ENCODE measurements at regions not wholly inside any gene's neighbourhood (a gene's known extent, or its start where the extent isn't known, plus 50 kb on each side); places are given as distances from the start of the nearest gene placed in this dataset.
"Not testable (repeated sequence)": the region's sequence is repeated elsewhere in the genome, so short reads cannot be mapped to it uniquely, and the experiment has no call there.

DNA sequence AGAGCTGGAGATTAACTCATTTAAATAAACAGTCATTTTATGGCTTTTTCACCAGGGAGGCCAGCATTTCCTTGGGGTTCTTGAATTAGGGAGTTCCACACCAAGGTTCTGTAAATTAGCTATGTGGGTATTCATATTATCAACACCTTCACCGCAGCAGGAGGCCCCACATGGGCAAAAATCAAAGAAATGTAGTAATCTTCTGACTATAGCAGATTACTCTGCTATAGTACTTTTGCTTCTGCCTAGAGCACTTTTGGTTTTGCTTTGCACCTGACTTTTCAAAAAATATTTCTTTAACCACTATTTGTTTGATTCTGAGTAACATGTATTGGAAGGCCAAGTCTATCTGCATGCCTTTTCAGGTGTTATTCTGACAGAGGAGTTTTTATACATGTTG, 108.6 kb upstream of the POMZP3 start:
- BruUV-seq (replicated peaks); H3K79me2 ChIP-seq (ENCODE audit: insufficient read depth, low read length); DNase-seq (ENCODE audit: low read depth, low spot score); H3K9me3 ChIP-seq (ENCODE audit: control insufficient read depth in 1 of 2, insufficient read depth in 1 of 2, low read depth in 1 of 2, low read length in 2 of 2); CTCF ChIA-PET; H3K9me2 ChIP-seq (ENCODE audit: insufficient read depth); H3K4me1 ChIP-seq (ENCODE audit: control insufficient read depth in 1 of 2, insufficient read depth in 2 of 2, low read length in 2 of 2); H3K4me3 ChIP-seq (replicated peaks in 1 of 2; ENCODE audit: low read depth in 1 of 2, low read length in 2 of 2); H4K20me1 ChIP-seq (ENCODE audit: insufficient read depth); ATAC-seq; POLR2A ChIA-PET; H3K27ac ChIP-seq (ENCODE audit: low read depth, low read length); H3K27me3 ChIP-seq (ENCODE audit: insufficient read depth, low read length); H2AFZ ChIP-seq (ENCODE audit: low read depth, low read length, poor library complexity, severe bottlenecking); H3K9ac ChIP-seq (ENCODE audit: low read length); H3K36me3 ChIP-seq (ENCODE audit: control insufficient read depth in 1 of 2, insufficient read depth in 2 of 2, low read length in 2 of 2); RAD21 ChIA-PET (ENCODE audit: low non-redundant PET in 1 of 2, low total read pairs in 2 of 2, uncharacterized antibody in 2 of 2, unreplicated experiment in 2 of 2); H3K4me2 ChIP-seq (ENCODE audit: low read length); intact Hi-C loops (cut with micrococcal nuclease): not testable (repeated sequence)

DNA sequence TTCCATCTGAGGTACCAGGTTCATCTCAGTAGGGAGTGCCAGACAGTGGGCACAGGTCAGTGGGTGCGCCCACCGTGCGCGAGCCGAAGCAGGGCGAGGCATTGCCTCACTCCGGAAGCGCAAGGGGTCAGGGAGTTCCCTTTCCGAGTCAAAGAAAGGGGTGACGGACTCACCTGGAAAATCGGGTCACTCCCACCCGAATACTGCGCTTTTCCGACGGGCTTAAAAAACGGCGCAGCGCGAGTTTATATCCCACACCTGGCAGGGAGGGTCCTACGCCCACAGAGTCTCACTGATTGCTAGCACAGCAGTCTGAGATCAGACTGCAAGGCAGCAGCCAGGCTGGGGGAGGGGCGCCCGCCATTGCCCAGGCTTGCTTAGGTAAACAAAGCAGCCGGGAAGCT, 101.5 kb upstream of the POMZP3 start:
- CTCF ChIA-PET; H2AFZ ChIP-seq (ENCODE audit: low read depth, low read length, poor library complexity, severe bottlenecking); H3K27ac ChIP-seq (ENCODE audit: low read depth, low read length); H3K9me3 ChIP-seq (ENCODE audit: control insufficient read depth in 1 of 2, insufficient read depth in 1 of 2, low read depth in 1 of 2, low read length in 2 of 2); H3K36me3 ChIP-seq (ENCODE audit: control insufficient read depth in 1 of 2, insufficient read depth in 2 of 2, low read length in 2 of 2); H3K4me1 ChIP-seq (ENCODE audit: control insufficient read depth in 1 of 2, insufficient read depth in 2 of 2, low read length in 2 of 2); H3K9ac ChIP-seq (ENCODE audit: low read length); BruUV-seq (replicated peaks); RAD21 ChIA-PET (ENCODE audit: low non-redundant PET in 1 of 2, low total read pairs in 2 of 2, uncharacterized antibody in 2 of 2, unreplicated experiment in 2 of 2); H3K4me2 ChIP-seq (ENCODE audit: low read length); ATAC-seq; intact Hi-C loops (cut with micrococcal nuclease); DNase-seq (ENCODE audit: low read depth, low spot score); H3K27me3 ChIP-seq (ENCODE audit: insufficient read depth, low read length); H3K9me2 ChIP-seq (ENCODE audit: insufficient read depth); H3K4me3 ChIP-seq (replicated peaks in 1 of 2; ENCODE audit: low read depth in 1 of 2, low read length in 2 of 2); H4K20me1 ChIP-seq (ENCODE audit: insufficient read depth); POLR2A ChIA-PET; H3K79me2 ChIP-seq (ENCODE audit: insufficient read depth, low read length): not testable (repeated sequence)

DNA sequence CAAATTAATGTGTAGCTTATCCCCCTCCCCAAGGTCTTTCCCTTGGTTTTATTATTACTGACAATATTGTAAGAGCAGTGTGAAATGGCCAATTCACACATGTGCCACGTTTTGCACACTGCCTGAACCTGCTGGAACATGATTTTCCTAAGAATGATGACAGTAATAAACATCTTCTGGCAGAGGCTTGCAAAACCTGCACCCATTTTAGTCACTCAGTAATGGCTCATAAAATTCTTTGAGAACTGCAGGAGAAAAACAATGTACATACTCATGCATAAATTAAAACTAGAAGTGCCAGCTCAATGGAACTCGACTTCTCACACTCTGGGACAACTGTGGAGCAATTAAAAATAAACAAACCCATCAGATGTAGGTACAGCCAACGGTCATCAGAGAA, 96.8 kb upstream of the POMZP3 start:
- POLR2A ChIA-PET, result not testable (repeated sequence)

DNA sequence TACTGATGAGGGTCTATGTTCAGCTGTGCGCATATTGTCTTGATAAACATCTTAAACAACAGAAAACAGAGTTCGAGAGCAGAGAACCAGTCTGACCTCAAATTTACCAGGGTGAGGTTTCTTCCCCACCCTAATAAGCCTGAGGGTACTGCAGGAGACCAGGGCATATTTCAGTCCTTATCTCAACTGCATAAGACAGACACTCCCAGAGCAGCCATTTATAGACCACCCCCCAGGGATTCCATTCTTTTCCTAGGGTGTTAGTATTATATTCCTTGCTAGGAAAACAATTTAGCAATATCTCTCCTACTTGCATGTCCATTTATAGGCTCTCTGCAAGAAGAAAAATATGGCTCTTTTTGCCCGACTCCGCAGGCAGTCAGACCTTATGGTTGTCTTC, 89.5 kb upstream of the POMZP3 start:
- H3K4me1 ChIP-seq (ENCODE audit: control insufficient read depth in 1 of 2, insufficient read depth in 2 of 2, low read length in 2 of 2); BruUV-seq (replicated peaks); POLR2A ChIA-PET; H3K27ac ChIP-seq (ENCODE audit: low read depth, low read length); H3K9me3 ChIP-seq (ENCODE audit: control insufficient read depth in 1 of 2, insufficient read depth in 1 of 2, low read depth in 1 of 2, low read length in 2 of 2); H3K36me3 ChIP-seq (ENCODE audit: control insufficient read depth in 1 of 2, insufficient read depth in 2 of 2, low read length in 2 of 2); H3K79me2 ChIP-seq (ENCODE audit: insufficient read depth, low read length); H3K4me2 ChIP-seq (ENCODE audit: low read length); ATAC-seq; H2AFZ ChIP-seq (ENCODE audit: low read depth, low read length, poor library complexity, severe bottlenecking); H3K4me3 ChIP-seq (replicated peaks in 1 of 2; ENCODE audit: low read depth in 1 of 2, low read length in 2 of 2); CTCF ChIA-PET; H3K9ac ChIP-seq (ENCODE audit: low read length); H4K20me1 ChIP-seq (ENCODE audit: insufficient read depth); intact Hi-C loops (cut with micrococcal nuclease); DNase-seq (ENCODE audit: low read depth, low spot score); H3K27me3 ChIP-seq (ENCODE audit: insufficient read depth, low read length); RAD21 ChIA-PET (ENCODE audit: low non-redundant PET in 1 of 2, low total read pairs in 2 of 2, uncharacterized antibody in 2 of 2, unreplicated experiment in 2 of 2); H3K9me2 ChIP-seq (ENCODE audit: insufficient read depth): not testable (repeated sequence)

More for the DNA sequence above, 96.8 kb upstream of the POMZP3 start:
- H3K79me2 ChIP-seq (ENCODE audit: insufficient read depth, low read length); RAD21 ChIA-PET (ENCODE audit: low non-redundant PET in 1 of 2, low total read pairs in 2 of 2, uncharacterized antibody in 2 of 2, unreplicated experiment in 2 of 2); CTCF ChIA-PET; H3K9ac ChIP-seq (ENCODE audit: low read length); H4K20me1 ChIP-seq (ENCODE audit: insufficient read depth); intact Hi-C loops (cut with micrococcal nuclease); H2AFZ ChIP-seq (ENCODE audit: low read depth, low read length, poor library complexity, severe bottlenecking); H3K27me3 ChIP-seq (ENCODE audit: insufficient read depth, low read length); H3K4me3 ChIP-seq (replicated peaks in 1 of 2; ENCODE audit: low read depth in 1 of 2, low read length in 2 of 2); H3K36me3 ChIP-seq (ENCODE audit: control insufficient read depth in 1 of 2, insufficient read depth in 2 of 2, low read length in 2 of 2); H3K9me2 ChIP-seq (ENCODE audit: insufficient read depth); H3K9me3 ChIP-seq (ENCODE audit: control insufficient read depth in 1 of 2, insufficient read depth in 1 of 2, low read depth in 1 of 2, low read length in 2 of 2); ATAC-seq; H3K4me1 ChIP-seq (ENCODE audit: control insufficient read depth in 1 of 2, insufficient read depth in 2 of 2, low read length in 2 of 2); H3K4me2 ChIP-seq (ENCODE audit: low read length); DNase-seq (ENCODE audit: low read depth, low spot score); BruUV-seq (replicated peaks); H3K27ac ChIP-seq (ENCODE audit: low read depth, low read length): not testable (repeated sequence)

DNA sequence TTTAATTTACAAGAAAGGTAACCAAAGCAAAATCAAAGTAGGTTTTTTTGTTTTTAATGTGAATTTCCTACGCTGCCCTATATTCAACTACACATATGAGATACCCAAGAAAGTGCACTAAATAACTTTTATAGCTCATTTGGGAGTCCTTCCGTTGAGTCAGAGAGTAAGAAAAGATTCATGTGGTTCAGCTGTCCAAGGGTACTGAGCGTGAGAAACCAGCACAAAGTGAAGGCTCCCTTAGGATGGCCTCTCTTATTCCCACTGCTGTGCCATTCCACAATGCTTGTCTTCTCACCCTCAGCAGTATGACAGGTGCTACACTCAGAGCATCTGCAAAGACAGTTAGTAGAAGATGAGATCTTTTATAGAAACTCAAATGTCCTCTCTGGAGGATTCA, 85.8 kb upstream of the POMZP3 start:
- H3K9me2 ChIP-seq (ENCODE audit: insufficient read depth); H3K36me3 ChIP-seq (ENCODE audit: control insufficient read depth in 1 of 2, insufficient read depth in 2 of 2, low read length in 2 of 2); POLR2A ChIA-PET; H3K27me3 ChIP-seq (ENCODE audit: insufficient read depth, low read length); H3K4me1 ChIP-seq (ENCODE audit: control insufficient read depth in 1 of 2, insufficient read depth in 2 of 2, low read length in 2 of 2); DNase-seq (ENCODE audit: low read depth, low spot score); H2AFZ ChIP-seq (ENCODE audit: low read depth, low read length, poor library complexity, severe bottlenecking); H3K4me2 ChIP-seq (ENCODE audit: low read length); H4K20me1 ChIP-seq (ENCODE audit: insufficient read depth); H3K79me2 ChIP-seq (ENCODE audit: insufficient read depth, low read length); CTCF ChIA-PET; H3K4me3 ChIP-seq (replicated peaks in 1 of 2; ENCODE audit: low read depth in 1 of 2, low read length in 2 of 2); H3K9me3 ChIP-seq (ENCODE audit: control insufficient read depth in 1 of 2, insufficient read depth in 1 of 2, low read depth in 1 of 2, low read length in 2 of 2); ATAC-seq; intact Hi-C loops (cut with micrococcal nuclease); RAD21 ChIA-PET (ENCODE audit: low non-redundant PET in 1 of 2, low total read pairs in 2 of 2, uncharacterized antibody in 2 of 2, unreplicated experiment in 2 of 2); H3K9ac ChIP-seq (ENCODE audit: low read length); BruUV-seq (replicated peaks); H3K27ac ChIP-seq (ENCODE audit: low read depth, low read length): not testable (repeated sequence)

Measured in HCT116 (cell line).